Stimulated activated CD4-positive, alpha-beta T cell treated with anti-CD3 and anti-CD28 coated beads, TNF-alpha, amount 100 ng/mL, for 24 hours (primary cell): ENCODE measurements at regions not wholly inside any gene's neighbourhood (a gene's known extent, or its start where the extent isn't known, plus 50 kb on each side); places are given as distances from the start of the nearest gene placed in this dataset.
"Not testable (repeated sequence)": the region's sequence is repeated elsewhere in the genome, so short reads cannot be mapped to it uniquely, and the experiment has no call there.

Experiments used
- DNase-seq, 3 experiments: peaks; one replicate each; pipeline ENCODE4 v3.0.0-alpha.2; 2020; ENCODE audit warnings: low read depth in 3 of 3

GRCh38 chr9:16052757-16053530, 500.1 kb downstream of the CCDC171 start:
- no peak for DNase-seq

DNA sequence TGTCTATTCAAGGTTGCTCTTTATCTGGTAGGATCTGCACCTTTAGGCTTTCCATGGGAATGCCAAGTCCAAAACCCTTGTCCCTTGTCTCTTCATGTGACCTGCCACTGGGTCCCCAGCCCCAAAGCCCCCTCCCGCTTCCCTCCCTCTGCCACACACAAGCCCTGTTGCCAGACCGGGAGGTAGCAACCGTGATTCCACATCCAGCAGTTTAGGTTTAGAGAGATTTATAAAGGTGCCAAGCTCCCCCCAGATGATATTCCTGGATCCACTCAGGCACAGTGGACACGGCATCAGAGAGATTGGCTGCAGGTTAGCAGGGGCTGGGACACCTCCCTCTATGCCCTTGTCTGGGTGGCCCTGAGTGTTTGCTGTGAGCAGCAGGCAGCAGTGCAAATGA, 504.7 kb downstream of the CCDC171 start:
- no peak for DNase-seq

DNA sequence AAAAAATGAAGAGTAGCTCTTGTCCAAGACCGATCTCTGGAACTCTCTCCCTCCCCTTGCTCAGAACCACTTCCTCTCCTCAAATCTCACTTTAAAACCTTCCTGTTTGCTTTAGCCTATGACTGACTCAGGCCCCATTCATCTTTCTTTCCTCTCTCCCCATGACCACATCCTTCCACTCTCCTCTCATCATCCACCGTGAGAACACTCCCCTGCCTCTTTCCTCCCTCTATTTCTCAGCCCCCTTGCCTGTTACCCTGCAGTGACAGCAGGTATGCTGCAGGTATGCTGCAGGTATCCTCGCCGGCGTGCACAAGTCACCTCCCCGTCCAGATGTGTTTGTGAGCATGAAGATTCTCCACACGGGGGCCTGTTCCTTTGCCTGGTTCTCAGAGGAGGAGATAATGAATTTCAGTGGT, 505.3 kb downstream of the CCDC171 start:
- no peak for DNase-seq

DNA sequence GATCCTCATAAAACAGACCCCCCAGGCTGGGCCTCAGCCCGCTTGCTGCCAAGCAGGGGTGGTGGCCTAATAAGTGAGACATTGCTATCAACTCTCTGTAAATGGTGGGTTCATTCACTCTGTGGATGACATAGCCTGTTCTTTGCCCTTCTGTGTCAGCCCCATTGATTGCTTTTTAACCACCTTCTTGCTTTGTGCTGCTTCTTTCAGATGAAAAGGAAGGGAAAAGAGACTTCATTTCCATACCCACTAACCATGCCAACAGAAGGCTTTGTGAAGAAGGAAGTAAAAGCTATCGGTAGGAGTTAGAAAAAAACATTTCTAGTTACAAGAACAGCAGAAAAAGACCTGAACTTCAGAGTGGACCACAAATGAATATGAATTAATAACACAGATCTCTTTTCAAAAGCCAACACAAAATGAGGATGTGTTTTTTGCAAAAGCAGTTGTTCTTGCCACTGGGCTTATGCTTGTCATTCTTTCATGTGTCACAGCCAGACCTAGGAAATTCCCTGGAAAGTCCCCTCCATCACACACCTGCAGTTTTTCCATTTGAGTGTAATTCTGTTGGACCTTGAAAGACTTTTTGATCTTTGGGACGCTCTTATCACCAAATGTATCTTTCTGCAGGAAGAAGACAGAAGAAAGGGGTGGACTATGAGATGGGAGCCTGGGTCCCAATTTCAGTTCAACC, 507.7 kb downstream of the CCDC171 start:
- no peak for DNase-seq

DNA sequence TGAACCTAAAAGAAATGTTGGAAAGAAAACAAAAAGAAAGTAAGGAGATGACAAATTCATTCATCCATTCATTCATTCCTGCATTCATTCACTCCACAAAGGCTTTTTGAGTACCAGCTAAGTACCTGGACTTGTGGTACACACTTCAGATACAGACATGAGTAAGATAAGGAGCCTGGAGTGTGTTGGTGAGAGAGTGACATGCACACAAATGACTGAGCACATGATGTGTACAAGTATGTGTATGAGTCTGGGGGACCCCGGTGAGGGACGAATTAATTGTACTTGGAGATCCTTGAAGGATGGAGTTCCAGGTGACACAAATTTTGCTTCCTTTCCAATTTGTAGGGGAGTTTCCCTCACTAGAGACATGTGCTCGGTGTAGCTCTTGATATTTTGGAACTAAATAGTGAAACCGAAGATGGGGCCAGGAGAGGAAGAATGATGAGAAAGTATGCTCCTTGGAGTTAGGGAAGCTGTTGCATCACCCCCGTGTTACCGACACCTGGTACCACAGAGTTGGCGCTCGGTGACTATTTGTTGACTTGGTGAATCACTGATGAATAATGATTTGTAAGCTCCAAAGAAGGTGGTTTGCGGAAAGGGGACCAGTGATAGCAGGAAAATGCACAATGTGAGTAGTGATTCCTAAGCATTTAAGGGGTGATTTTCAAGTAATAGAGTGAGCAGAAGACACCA, 509.8 kb downstream of the CCDC171 start:
- no peak for DNase-seq

- no peak for DNase-seq
These were observed 510.4 kb downstream of the CCDC171 start for GRCh38 chr9:16063241-16063591.

DNA sequence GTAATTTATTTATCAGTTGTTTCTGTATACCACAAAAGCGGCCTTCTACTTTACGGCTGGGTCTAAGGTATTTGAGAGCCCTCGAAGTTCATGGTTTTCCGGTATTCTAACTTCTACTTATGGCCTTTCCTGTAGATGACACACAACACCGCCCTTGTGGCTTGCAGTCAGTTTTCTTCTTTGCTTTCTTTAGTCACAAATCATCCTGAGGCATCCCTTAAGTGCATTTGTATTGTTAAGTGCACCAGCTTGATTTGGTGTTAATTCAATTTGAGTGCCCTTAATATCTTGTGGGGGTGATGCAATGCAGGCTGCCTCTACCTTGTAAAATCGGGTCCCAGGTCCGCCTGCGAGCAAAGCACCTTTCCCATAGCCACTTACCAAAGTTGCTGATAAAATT, 511.9 kb downstream of the CCDC171 start:
- no peak for DNase-seq

GRCh38 chr9:16066201-16066600, 513.4 kb downstream of the CCDC171 start:
- DNase-seq = not testable (repeated sequence)

DNA sequence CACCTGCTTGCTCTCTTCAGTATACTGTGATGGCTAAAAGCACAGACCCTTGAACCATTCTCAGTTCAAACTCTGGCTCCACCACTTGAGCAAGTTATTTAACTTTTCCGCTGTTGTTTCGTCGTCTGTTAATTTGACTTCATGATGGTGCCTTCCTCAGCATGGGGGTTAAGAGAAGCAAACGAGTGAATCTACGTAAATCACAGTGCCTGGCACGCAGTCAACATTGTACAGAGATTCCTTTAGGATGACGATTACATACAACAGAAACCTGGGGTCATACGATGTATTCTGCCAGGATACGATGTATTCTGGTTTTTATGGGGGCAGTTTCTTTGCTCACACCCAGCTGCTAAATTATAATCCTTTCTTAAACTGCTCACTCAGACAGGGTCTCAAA, 515.6 kb downstream of the CCDC171 start:
- no peak for DNase-seq

DNA sequence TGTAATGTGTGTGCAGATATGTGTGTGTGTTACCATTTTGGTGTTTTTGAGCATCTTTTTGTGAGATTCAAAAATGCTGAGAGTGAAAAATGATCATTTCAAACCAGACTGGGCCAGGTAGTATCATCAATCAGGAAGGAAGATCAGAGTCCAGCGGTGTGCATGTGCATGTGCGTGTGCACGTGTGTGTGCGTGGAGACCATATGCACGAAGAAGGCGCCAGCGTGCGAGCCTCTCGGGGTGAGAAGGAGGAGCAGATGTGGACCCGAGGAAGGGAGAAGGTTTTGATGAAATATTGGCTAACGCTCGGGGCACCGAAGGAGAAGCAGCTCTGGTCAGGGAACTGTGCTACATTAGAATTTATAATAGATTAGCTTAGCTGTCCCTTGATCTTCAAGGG, 516.4 kb downstream of the CCDC171 start:
- DNase-seq = no peak

DNA sequence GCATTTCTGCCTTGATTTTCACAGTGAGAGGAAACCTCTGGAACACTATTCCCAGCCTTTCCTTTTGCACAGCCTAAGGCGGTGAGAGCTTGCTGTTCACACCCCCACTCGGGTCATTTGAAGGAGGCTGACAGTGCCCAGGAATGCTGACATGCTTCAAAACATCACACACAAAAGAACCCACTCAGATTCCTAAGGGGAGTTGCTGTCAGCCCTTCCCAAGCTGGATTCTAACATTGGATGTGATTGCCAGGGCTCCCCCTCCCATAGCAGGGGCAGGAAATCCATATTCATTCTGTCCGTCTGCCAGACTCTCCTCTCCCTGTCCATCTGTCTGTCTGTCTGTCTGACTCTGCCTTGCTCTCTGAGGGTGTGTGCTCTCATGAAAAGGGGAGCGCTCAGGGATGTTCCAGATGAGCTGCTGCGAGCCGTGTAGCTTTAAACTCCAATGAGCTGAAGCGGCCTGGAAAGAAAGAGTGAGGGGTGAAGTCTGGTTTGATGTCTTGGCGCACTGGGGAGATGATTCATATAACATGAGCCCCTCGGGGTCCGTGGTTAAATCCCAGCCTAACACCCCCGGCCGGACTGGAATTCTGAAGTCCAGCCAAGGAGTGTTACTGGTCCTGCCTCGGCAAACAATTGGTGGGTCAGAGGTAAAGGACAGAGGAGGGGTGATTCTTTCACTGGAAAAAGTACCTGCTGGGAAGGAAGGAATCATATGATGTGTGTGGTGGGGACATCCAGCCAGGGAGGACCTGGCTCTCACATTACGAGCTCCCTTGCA, 517.0 kb downstream of the CCDC171 start:
- no peak for DNase-seq

GRCh38 chr9:16070455-16071145, 517.8 kb downstream of the CCDC171 start:
- no peak for DNase-seq

GRCh38 chr9:16071400-16071799, 518.6 kb downstream of the CCDC171 start:
- DNase-seq = no peak

GRCh38 chr9:16074963-16075362, 522.1 kb downstream of the CCDC171 start:
- DNase-seq = no peak

GRCh38 chr9:16075696-16076095, 522.9 kb downstream of the CCDC171 start:
- DNase-seq = no peak

- DNase-seq = no peak
These were observed 523.7 kb downstream of the CCDC171 start for GRCh38 chr9:16076511-16076910.

DNA sequence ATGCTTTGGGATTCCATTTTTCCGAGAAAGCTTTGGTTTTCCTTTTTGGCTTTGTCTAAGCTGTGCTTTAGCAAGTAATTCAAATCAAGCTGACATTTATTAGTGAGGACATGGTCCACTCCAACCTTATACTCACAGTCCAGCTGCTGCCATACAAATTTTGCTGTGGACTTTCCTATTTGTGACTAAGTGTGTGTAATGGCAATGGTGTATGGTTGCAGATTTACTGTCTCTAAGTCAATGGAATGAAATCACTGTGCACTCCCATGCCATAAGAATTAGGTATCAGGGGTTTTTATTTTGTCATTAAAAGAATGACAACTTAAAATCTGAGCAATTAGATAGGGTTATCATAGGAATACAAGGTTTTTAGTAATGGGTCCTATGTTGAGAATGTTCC, 530.0 kb downstream of the CCDC171 start:
- no peak for DNase-seq

GRCh38 chr9:16085167-16085726, 532.4 kb downstream of the CCDC171 start:
- DNase-seq = no peak

- no peak for DNase-seq
These were observed 538.2 kb downstream of the CCDC171 start for GRCh38 chr9:16090907-16091629.
